Right lobe of liver (tissue), 4 donors: ENCODE measurements at regions not wholly inside any gene's neighbourhood (a gene's known extent, or its start where the extent isn't known, plus 50 kb on each side); places are given as distances from the start of the nearest gene placed in this dataset.

Source experiments
- POLR2A ChIP-seq: fragments of 450-650 bp; IDR thresholded peaks from one replicate; pipeline ENCODE4 v1.6.1; 2017; ENCODE audit warnings: antibody characterized with exemption, mild to moderate bottlenecking
- TF ChIP-seq, protein P1 (sequence below), 4 donors: fragments of 200-600 bp in 3 of 4; fragments of 450-650 bp in 1 of 4; IDR thresholded peaks; one replicate each; pipeline versions ENCODE4 v1.5.1 to v1.8.0; 2016 to 2022; ENCODE audit warnings: antibody characterized with exemption in 4 of 4, mild to moderate bottlenecking in 2 of 4
- donor health status: DM: no; HTN: no; CAD: no.
- donor health status: DM: no; HTN: no; CAD: no.
- donor health status: DM: no; HTN: yes; CAD: no.

DNA sequence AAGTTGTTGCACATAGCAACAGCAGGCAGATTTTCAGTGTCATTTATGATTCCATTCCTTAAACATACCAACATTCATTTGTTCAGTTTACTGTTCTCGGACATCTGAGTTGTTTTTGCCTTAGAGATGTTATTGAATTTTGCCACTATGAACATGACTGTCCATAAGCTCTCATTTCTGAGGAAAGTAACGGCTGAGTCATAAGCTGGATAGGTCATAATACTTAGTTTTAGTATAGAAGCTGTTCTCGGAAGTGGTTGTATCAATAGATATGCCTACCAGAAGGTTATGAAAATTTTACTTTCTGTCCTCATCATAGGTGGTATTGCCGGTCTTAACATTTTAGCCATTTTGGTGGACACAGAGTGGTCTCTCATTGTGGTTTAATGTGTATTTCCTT is 157.1 kb upstream of the CLNK start:
- TF ChIP-seq, protein P1, sequence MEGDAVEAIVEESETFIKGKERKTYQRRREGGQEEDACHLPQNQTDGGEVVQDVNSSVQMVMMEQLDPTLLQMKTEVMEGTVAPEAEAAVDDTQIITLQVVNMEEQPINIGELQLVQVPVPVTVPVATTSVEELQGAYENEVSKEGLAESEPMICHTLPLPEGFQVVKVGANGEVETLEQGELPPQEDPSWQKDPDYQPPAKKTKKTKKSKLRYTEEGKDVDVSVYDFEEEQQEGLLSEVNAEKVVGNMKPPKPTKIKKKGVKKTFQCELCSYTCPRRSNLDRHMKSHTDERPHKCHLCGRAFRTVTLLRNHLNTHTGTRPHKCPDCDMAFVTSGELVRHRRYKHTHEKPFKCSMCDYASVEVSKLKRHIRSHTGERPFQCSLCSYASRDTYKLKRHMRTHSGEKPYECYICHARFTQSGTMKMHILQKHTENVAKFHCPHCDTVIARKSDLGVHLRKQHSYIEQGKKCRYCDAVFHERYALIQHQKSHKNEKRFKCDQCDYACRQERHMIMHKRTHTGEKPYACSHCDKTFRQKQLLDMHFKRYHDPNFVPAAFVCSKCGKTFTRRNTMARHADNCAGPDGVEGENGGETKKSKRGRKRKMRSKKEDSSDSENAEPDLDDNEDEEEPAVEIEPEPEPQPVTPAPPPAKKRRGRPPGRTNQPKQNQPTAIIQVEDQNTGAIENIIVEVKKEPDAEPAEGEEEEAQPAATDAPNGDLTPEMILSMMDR (IDR thresholded peaks at IDR 0.05) = no peak
- TF ChIP-seq POLR2A = no peak
